K562 (cell line): ENCODE measurements at regions not wholly inside any gene's neighbourhood (a gene's known extent, or its start where the extent isn't known, plus 50 kb on each side); places are given as distances from the start of the nearest gene placed in this dataset.

Source experiments
- MEIS2 ChIP-seq: fragments of 450-650 bp; IDR thresholded peaks from 2 replicates; pipeline ENCODE4 v1.6.1; 2014; ENCODE audit warnings: mild to moderate bottlenecking; ENCODE audit not compliant: partially characterized antibody
- NR2C1 ChIP-seq, 2 experiments: fragments of 450-650 bp; IDR thresholded peaks; 2 replicates each; pipeline ENCODE4 v1.6.1; 2017; ENCODE audit warnings: mild to moderate bottlenecking in 2 of 2, antibody characterized with exemption in 1 of 2, inconsistent platforms in 1 of 2, missing compliant biosample characterization in 1 of 2, missing genetic modification characterization in 1 of 2
- PCBP2 ChIP-seq: fragments of 200-400 bp; formaldehyde crosslinking; IDR thresholded peaks from 2 replicates; pipeline ENCODE4 v1.6.1; 2018; ENCODE audit warnings: low read length, low read depth, mild to moderate bottlenecking, moderate library complexity; ENCODE audit not compliant: poor library complexity, severe bottlenecking
- PML ChIP-seq: IDR thresholded peaks from 2 replicates; pipeline ENCODE4 v1.6.1; 2012; ENCODE audit warnings: low read length, inconsistent platforms
- PPARD ChIP-seq: fragments of 250-450 bp; sonication (Bioruptor Pico); IDR thresholded peaks from 2 replicates; pipeline ENCODE4 v1.8.0; 2022; ENCODE audit warnings: inconsistent platforms, mild to moderate bottlenecking, moderate library complexity
- TFAM ChIP-seq: fragments of 250-450 bp; sonication (Bioruptor Pico); conservative IDR thresholded peaks from 2 replicates; pipeline ENCODE4 v1.5.0; 2021; ENCODE audit warnings: mild to moderate bottlenecking, moderate library complexity
- WHSC1 ChIP-seq: IDR thresholded peaks from one replicate; pipeline ENCODE4 v1.6.1; 2012; ENCODE audit warnings: low read length, control low read depth, inconsistent platforms
- ZC3H11A ChIP-seq: IDR thresholded peaks from 2 replicates; pipeline ENCODE4 v1.6.1; 2012; ENCODE audit warnings: low read depth, low read length, improper control_type of control experiment
- ZNF124 ChIP-seq: sonication (generic); formaldehyde crosslinking; IDR thresholded peaks from 2 replicates; pipeline ENCODE4 v1.8.1; 2022; ENCODE audit warnings: missing genetic modification reagents
- ZNF609 ChIP-seq: sonication (generic); formaldehyde crosslinking; IDR thresholded peaks from 2 replicates; pipeline ENCODE4 v1.8.1; 2023; ENCODE audit warnings: missing genetic modification reagents, mild to moderate bottlenecking, borderline replicate concordance
- ZNF699 ChIP-seq: fragments of 250-450 bp; sonication (Bioruptor Pico); IDR thresholded peaks from 2 replicates; pipeline ENCODE4 v1.8.0; 2021; ENCODE audit warnings: mild to moderate bottlenecking, moderate library complexity; ENCODE audit not compliant: insufficient replicate concordance
- TF ChIP-seq, protein P1 (sequence below): IDR thresholded peaks from 2 replicates; pipeline ENCODE4 v1.6.1; 2016; ENCODE audit warnings: missing genetic modification characterization, missing compliant biosample characterization

- TF ChIP-seq ZNF609 (CRISPR knock-in tag) (no peak), WHSC1 (no peak), ZNF124 (no peak), PCBP2 (no peak), PPARD (CRISPR knock-in tag) (no peak), ZC3H11A (no peak), MEIS2 (no peak), NR2C1 (IDR thresholded peaks at IDR 0.05) (no peak), NR2C1 (tag; IDR thresholded peaks at IDR 0.05) (no peak), PML (no peak), TFAM (no peak), ZNF699 (CRISPR knock-in tag) (no peak)
- TF ChIP-seq, protein P1, sequence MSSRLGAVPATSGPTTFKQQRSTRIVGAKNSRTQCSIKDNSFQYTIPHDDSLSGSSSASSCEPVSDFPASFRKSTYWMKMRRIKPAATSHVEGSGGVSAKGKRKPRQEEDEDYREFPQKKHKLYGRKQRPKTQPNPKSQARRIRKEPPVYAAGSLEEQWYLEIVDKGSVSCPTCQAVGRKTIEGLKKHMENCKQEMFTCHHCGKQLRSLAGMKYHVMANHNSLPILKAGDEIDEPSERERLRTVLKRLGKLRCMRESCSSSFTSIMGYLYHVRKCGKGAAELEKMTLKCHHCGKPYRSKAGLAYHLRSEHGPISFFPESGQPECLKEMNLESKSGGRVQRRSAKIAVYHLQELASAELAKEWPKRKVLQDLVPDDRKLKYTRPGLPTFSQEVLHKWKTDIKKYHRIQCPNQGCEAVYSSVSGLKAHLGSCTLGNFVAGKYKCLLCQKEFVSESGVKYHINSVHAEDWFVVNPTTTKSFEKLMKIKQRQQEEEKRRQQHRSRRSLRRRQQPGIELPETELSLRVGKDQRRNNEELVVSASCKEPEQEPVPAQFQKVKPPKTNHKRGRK (tag): no peak
Observed at GRCh38 chr14:49506650-49507049, 79.5 kb downstream of the RPS29 start (continued).
